ENCODE measurements at regions not wholly inside any gene's neighbourhood (a gene's known extent, or its start where the extent isn't known, plus 50 kb on each side); places are given as distances from the start of the nearest gene placed in this dataset.

GRCh38 chr11:39809833-39810232 is 1649.6 kb downstream of the LRRC4C start:
- H3K4me1 ChIP-seq = no peaks in the 10 kb centered on the region
- H3K27ac ChIP-seq = no peak overlapping the region
- no peaks in the 10 kb centered on the region for H3K36me3 ChIP-seq
- DNase-seq = no peak
- TF ChIP-seq CTCF (IDR thresholded peaks at IDR 0.05) = no peak
- no peaks in the 10 kb centered on the region for H3K27me3 ChIP-seq
- peaks cover 0 to 38% of the 10 kb centered on the region in 2 donors for H3K9me3 ChIP-seq
- intact Hi-C loops (cut with DNase I) = no loop called here
- ATAC-seq = no peak
- no peak overlapping the region for H3K4me3 ChIP-seq

GRCh38 chr11:39807904-39808303 is 1651.5 kb downstream of the LRRC4C start:
- no peak for DNase-seq
- intact Hi-C loops (cut with DNase I) = no loop called here
- H3K36me3 ChIP-seq = no peaks in the 10 kb centered on the region
- peaks cover 0 to 28% of the 10 kb centered on the region in 2 donors for H3K9me3 ChIP-seq
- TF ChIP-seq CTCF (IDR thresholded peaks at IDR 0.05) = no peak
- H3K27ac ChIP-seq = no peak overlapping the region
- H3K4me3 ChIP-seq = no peak overlapping the region
- no peaks in the 10 kb centered on the region for H3K27me3 ChIP-seq
- no peaks in the 10 kb centered on the region for H3K4me1 ChIP-seq
- no peak for ATAC-seq

- intact Hi-C loops (cut with DNase I) = no loop called here
- Histone ChIP-seq H3K27me3 (no peaks in the 10 kb centered on the region), H3K36me3 (no peaks in the 10 kb centered on the region), H3K4me1 (no peaks in the 10 kb centered on the region), H3K4me3 (no peak overlapping the region), H3K9me3 (peaks cover 0 to 19% of the 10 kb centered on the region in 2 donors), H3K27ac (no peak overlapping the region)
- ATAC-seq = no peak
- TF ChIP-seq CTCF (IDR thresholded peaks at IDR 0.05) = no peak
- DNase-seq = no peak
These were observed 1652.8 kb downstream of the LRRC4C start for GRCh38 chr11:39806652-39807051.

- TF ChIP-seq CTCF (IDR thresholded peaks at IDR 0.05) = no peak
- peaks cover 0 to 2% of the 10 kb centered on the region in 2 donors for H3K9me3 ChIP-seq
- H3K36me3 ChIP-seq = no peaks in the 10 kb centered on the region
- no peak for ATAC-seq
- intact Hi-C loops (cut with DNase I) = no loop called here
- no peaks in the 10 kb centered on the region for H3K4me1 ChIP-seq
- no peaks in the 10 kb centered on the region for H3K27me3 ChIP-seq
- no peak for DNase-seq
- no peak overlapping the region for H3K27ac ChIP-seq
- H3K4me3 ChIP-seq = no peak overlapping the region
These were observed 1655.2 kb downstream of the LRRC4C start for GRCh38 chr11:39804271-39804670.

GRCh38 chr11:39786682-39787081 is 1672.8 kb downstream of the LRRC4C start:
- H3K4me1 ChIP-seq = no peaks in the 10 kb centered on the region
- H3K27me3 ChIP-seq = no peaks in the 10 kb centered on the region
- intact Hi-C loops (cut with DNase I) = no loop called here
- H3K36me3 ChIP-seq = no peaks in the 10 kb centered on the region
- no peak overlapping the region for H3K4me3 ChIP-seq
- DNase-seq (no peak), ATAC-seq (no peak)
- no peak for TF ChIP-seq CTCF (IDR thresholded peaks at IDR 0.05)
- H3K9me3 ChIP-seq = peaks cover 0 to 10% of the 10 kb centered on the region in 2 donors
- H3K27ac ChIP-seq = no peak overlapping the region
